Activated T-cell treated with anti-CD3 and anti-CD28 coated beads, Interleukin-2, amount 50 U/mL, for 72 hours (primary cell): ENCODE measurements at regions not wholly inside any gene's neighbourhood (a gene's known extent, or its start where the extent isn't known, plus 50 kb on each side); places are given as distances from the start of the nearest gene placed in this dataset.

Source experiments
- ATAC-seq, 2 donors: fragments of 150-1000 bp; cut with Tn5 transposase; replicated peaks in 1 of 2; 2 replicates each; pipeline ENCODE4 v1.10.0; 2021; ENCODE audit warnings: moderate library complexity in 2 of 2, mild to moderate bottlenecking in 1 of 2
- DNase-seq, 2 donors: peaks; one replicate each; pipeline ENCODE4 v3.0.0; 2021 to 2022; ENCODE audit warnings: mixed read lengths in 1 of 2
- H3K27ac Mint-ChIP-seq: one replicate; pipeline ENCODE4 v1.8.0; 2022; ENCODE audit warnings: mild to moderate bottlenecking, moderate library complexity, mixed read lengths
- H3K27me3 Mint-ChIP-seq: one replicate; pipeline ENCODE4 v1.8.0; 2022; ENCODE audit warnings: low read depth, mixed read lengths
- H3K36me3 Mint-ChIP-seq, 2 donors: one replicate each; pipeline ENCODE4 v1.8.0; 2022; ENCODE audit warnings: mixed read lengths in 2 of 2, mild to moderate bottlenecking in 1 of 2; ENCODE audit not compliant: insufficient read depth in 2 of 2
- H3K4me1 Mint-ChIP-seq: one replicate; pipeline ENCODE4 v1.8.0; 2022; ENCODE audit warnings: low read depth, mixed read lengths
- H3K4me3 Mint-ChIP-seq, 2 donors: one replicate each; pipeline ENCODE4 v1.8.0; 2022; ENCODE audit warnings: mild to moderate bottlenecking in 2 of 2, mixed read lengths in 2 of 2, moderate library complexity in 2 of 2
- H3K9me3 Mint-ChIP-seq, 2 donors: one replicate each; pipeline ENCODE4 v1.8.0; 2022; ENCODE audit warnings: mixed read lengths in 2 of 2

DNA sequence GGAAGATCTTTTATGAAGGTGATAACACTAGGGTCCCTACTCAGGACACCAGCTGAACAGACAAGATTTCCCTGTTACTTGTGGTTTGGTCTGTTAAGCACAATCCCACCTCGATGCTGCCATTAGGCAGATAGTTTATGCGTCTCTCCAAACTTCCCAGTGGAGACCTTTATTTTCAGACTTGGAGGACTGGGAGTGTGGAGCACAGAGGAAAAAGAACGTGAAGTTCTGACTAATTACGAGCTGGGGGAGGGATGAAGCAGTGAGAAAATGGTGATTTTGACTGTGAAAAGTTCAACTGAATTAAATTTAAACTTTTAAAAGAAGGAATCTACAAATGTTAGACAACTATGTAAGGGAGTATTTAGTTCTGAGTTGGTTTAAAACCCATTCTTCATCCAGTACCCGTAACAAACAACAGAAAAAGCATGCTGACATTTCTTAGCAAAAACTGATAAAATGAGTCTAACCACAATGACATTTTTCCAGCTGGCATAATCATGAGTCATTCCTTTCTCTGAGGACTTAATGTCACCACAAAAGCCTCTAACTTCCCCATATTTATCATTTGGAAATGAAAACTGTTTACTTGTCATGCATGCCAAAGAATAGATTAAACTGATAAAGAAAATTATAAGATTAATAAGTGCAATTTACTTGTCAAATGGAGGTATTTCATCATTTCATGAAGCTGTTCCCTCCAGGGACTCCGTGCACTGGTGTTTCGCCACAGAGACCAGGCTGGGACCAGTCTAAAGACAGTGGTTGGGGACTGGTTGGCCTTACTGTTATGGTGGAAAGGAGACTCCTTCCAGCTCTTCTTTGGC is 113.3 kb upstream of the SSTR4 start:
- no peak for ATAC-seq
- Mint-ChIP-seq H3K4me3 (no peak overlapping the region), H3K27me3 (peaks cover 21% of the 10 kb centered on the region), H3K9me3 (peaks cover 0 to 2% of the 10 kb centered on the region in 2 donors), H3K36me3 (no peaks in the 10 kb centered on the region), H3K27ac (no peak overlapping the region), H3K4me1 (no peaks in the 10 kb centered on the region)
- no peak for DNase-seq

DNA sequence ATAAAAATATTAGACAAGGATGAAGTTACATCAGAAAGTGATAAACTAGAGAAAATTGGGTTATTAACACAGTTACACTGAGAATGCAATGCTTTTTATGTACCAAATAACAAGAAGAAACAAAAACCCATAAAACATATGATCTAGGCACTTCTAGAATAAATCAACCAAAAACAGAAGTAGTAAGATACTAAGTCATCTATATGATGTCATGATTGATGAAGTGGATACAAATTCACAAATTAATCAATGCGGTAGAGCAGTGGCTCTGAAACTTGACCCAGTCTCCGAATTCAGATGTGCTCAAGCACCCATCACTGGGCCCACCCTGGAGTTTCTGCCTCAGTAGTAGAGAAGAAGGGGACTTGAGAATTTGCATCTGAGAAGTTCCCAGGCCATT is 112.1 kb upstream of the SSTR4 start:
- no peak overlapping the region for H3K4me3 Mint-ChIP-seq
- no peaks in the 10 kb centered on the region for H3K36me3 Mint-ChIP-seq
- no peak for DNase-seq
- peaks cover 0 to 2% of the 10 kb centered on the region in 2 donors for H3K9me3 Mint-ChIP-seq
- ATAC-seq: no peak
- H3K4me1 Mint-ChIP-seq: no peaks in the 10 kb centered on the region
- peaks cover 21% of the 10 kb centered on the region for H3K27me3 Mint-ChIP-seq
- no peak overlapping the region for H3K27ac Mint-ChIP-seq

DNA sequence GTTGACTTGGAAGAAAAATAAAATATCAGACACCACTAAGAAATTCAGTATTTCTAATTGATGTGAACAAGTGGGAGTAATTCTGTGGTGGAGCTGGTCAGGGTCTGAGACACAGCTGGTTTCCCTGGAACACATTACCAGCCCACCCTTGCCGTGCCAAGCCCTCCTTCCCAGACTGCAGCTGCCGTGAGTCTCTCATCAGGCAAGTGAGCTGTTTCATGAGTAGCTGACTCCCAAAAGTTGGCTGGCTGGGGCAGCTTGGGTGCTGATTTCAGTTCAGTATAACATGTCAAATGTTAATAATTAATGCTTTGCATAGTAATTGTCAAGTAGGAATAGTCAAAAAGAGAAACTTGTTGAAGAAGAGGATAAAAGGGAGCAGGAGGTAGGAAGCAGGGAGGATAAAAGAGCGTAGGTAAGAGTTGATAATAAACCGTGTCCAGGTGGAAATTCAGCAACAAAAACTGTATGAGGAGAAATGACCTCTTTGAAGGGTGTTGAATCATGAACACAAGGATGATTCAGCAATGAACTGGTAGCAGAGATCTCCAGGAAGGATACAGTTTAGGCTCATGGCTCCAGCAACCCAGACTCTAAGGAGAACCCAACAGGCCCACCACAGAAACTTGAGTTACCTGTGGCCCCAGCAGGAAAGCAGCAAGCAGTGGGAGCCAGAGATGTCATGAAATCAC is 110.9 kb upstream of the SSTR4 start:
- DNase-seq: no peak
- peaks cover 0 to 2% of the 10 kb centered on the region in 2 donors for H3K9me3 Mint-ChIP-seq
- H3K4me3 Mint-ChIP-seq: no peak overlapping the region
- no peaks in the 10 kb centered on the region for H3K4me1 Mint-ChIP-seq
- peaks cover 21% of the 10 kb centered on the region for H3K27me3 Mint-ChIP-seq
- no peaks in the 10 kb centered on the region for H3K36me3 Mint-ChIP-seq
- no peak overlapping the region for H3K27ac Mint-ChIP-seq
- ATAC-seq: no peak

DNA sequence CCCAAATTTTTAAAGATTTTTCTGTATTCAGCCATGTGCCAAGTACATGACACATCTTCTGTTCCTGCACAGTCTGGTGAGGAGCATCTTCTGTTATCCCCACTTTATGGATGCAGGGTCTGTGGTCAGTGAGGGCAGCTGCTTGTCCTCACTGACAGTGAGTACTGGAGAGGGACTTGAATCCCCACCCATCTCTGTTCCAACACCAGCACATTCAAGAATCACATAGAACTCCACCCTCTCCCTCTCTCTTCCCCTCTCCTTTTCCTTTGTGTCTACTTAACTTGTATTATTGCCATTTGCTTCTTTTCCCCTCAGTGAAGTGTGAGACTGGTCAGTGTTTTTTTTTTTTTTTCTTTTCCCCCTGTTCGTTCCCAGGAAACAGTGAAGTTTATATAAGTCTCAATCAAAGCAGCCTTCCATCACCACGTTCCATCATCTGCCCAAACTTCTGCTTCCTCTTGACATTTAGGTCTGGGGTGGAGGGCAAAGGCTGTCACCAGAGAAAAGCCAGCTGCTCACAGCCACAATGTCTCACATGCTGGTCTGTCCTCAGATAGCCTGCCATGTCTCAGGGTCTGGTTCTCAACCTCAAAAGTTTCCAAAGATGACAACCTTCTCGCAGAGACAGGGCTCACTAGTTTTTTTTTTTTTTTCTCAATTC is 110.0 kb upstream of the SSTR4 start:
- Mint-ChIP-seq H3K4me1 (no peaks in the 10 kb centered on the region), H3K36me3 (no peaks in the 10 kb centered on the region), H3K27me3 (peaks cover 21% of the 10 kb centered on the region), H3K27ac (no peak overlapping the region), H3K9me3 (peaks cover 0 to 1% of the 10 kb centered on the region in 2 donors), H3K4me3 (no peak overlapping the region)
- DNase-seq (no peak), ATAC-seq (no peak)

DNA sequence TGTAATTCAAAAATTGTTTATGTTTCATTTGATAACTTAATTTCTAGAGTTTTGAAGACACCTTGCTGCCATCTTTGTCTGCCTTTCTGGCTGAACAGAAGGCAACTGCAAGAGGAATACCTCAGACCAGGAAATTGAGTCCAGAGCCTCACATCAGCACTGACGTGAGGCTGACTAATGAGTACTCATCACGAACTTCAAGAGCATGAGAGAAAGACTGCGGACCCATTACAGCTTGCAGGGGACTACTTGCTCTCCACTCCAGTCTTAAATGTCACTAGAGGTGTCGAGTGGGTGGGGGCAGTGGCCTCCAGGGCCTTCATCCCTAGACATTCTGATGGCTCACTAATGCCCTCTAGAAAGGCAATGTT is 109.5 kb upstream of the SSTR4 start:
- no peak overlapping the region for H3K27ac Mint-ChIP-seq
- no peaks in the 10 kb centered on the region for H3K4me1 Mint-ChIP-seq
- H3K4me3 Mint-ChIP-seq: no peak overlapping the region
- no peaks in the 10 kb centered on the region for H3K9me3 Mint-ChIP-seq
- peaks cover 21% of the 10 kb centered on the region for H3K27me3 Mint-ChIP-seq
- no peak for ATAC-seq
- DNase-seq: no peak
- no peaks in the 10 kb centered on the region for H3K36me3 Mint-ChIP-seq

DNA sequence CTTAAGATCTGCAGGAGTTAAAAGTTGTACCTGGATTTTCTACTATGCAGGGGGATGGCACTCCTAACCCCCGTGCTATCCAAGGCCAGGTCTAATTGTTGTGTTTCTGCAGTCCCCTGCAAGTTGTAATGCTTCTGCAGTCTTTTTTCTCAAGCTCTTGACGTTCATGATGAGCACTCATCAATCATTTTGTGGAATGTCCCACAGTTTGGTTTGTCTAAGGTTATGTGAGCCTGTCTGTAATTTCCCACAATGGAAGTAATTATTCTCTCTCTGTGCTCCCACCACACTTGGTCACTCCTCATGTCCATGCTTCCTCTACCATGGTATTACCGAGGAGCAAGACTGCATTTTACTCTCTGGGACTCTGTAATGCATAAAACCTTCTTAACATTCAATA is 107.6 kb upstream of the SSTR4 start:
- no peak overlapping the region for H3K27ac Mint-ChIP-seq

DNA sequence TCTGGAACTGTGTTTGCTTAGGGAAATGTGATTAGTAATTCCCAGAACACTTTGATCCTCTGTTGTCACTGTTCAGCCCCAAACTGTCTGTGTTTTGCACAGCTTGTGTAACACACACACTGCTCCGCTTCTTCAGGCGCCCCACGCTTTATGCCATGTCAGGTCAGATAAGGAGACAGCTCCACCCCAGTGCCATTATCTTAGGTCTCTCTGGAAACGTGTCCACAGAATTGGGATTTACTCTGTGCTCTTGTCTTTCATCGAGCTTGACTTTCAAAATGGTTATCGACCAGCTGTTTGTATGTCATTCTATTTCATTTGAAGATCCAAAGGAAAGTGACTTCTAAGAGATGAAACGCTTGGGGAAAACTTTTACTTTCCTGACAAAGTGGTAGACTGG is 106.4 kb upstream of the SSTR4 start:
- H3K9me3 Mint-ChIP-seq: no peaks in the 10 kb centered on the region
- ATAC-seq (no peak), DNase-seq (no peak)
- peaks cover 13% of the 10 kb centered on the region for H3K27me3 Mint-ChIP-seq
- H3K4me3 Mint-ChIP-seq: no peak overlapping the region
- no peaks in the 10 kb centered on the region for H3K36me3 Mint-ChIP-seq
- H3K4me1 Mint-ChIP-seq: no peaks in the 10 kb centered on the region
- no peak overlapping the region for H3K27ac Mint-ChIP-seq

More for the DNA sequence above, 107.6 kb upstream of the SSTR4 start:
- Mint-ChIP-seq H3K27me3 (peaks cover 21% of the 10 kb centered on the region), H3K36me3 (no peaks in the 10 kb centered on the region), H3K4me1 (no peaks in the 10 kb centered on the region), H3K4me3 (no peak overlapping the region), H3K9me3 (no peaks in the 10 kb centered on the region)
- no peak for DNase-seq
- ATAC-seq: no peak

DNA sequence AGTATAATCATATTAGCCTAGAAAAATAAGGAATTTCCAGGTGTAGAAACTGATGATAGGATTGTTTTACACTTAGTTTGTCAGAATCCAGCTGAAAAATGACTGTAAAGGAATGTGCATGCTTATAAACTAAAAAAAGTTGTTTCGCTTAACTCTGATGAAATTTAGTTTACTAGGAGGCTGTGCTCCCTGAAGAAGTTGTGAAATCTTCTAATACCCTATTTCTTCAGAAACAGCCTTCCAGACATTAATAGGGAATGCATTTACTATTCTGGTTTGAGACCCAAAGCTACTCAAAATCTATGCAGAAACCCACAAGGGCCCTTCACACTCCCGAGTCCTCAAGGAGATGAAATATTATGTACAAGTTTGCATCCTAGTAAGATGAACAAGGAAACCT is 105.5 kb upstream of the SSTR4 start:
- Mint-ChIP-seq H3K4me3 (no peak overlapping the region), H3K4me1 (no peaks in the 10 kb centered on the region), H3K36me3 (no peaks in the 10 kb centered on the region), H3K27ac (no peak overlapping the region), H3K27me3 (peaks cover 13% of the 10 kb centered on the region), H3K9me3 (peaks cover 0 to 2% of the 10 kb centered on the region in 2 donors)
- no peak for ATAC-seq
- DNase-seq: no peak

DNA sequence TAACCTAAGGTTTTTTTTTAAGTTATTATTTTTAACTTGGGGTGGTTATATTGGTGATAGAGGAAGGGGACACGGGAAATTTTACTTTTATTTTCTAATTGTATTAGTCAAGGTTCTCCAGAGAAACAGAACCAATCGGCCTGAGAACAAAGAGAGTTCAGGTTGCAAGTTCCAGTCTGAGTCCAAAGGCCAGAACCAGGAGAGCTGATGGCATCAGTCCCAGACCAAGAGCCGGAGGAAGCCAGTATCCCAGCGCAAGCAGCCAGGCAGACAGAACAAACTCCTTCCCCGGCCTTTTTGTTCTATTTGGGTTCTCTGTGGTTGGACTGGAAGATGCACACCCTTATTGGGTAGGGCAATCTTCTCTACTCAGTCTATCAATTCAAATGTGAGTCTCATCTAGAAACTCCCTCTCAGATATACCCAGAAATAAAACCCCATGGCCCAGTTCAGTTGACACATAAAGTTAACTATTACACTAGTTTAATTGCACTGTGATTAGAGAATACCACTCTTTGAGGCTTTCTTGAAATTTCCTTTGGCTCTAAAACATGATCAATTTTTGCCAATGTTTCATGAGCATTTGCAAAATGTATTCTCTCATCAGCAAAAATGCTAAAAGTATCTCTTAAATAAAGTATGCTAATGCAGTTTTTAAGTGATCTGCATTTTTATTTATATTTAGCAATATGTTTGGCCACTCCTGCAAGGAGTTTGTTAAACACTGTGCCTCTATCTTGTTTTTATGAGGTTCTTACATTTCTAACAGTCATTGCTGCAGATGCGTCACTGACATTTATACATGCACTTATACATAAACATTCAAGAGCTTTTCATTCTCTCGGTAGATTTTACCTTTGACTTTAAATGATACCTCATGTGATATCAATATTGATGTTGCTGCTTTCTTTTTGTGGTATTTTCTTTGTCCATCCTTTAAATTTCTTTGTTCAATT is 103.2 kb upstream of the SSTR4 start:
- no peak for ATAC-seq
- no peak for DNase-seq
- Mint-ChIP-seq H3K27me3 (no peaks in the 10 kb centered on the region), H3K9me3 (peaks cover 2 to 5% of the 10 kb centered on the region in 2 donors), H3K27ac (no peak overlapping the region), H3K4me3 (no peak overlapping the region), H3K4me1 (no peaks in the 10 kb centered on the region), H3K36me3 (peaks cover 0 to 2% of the 10 kb centered on the region in 2 donors)

DNA sequence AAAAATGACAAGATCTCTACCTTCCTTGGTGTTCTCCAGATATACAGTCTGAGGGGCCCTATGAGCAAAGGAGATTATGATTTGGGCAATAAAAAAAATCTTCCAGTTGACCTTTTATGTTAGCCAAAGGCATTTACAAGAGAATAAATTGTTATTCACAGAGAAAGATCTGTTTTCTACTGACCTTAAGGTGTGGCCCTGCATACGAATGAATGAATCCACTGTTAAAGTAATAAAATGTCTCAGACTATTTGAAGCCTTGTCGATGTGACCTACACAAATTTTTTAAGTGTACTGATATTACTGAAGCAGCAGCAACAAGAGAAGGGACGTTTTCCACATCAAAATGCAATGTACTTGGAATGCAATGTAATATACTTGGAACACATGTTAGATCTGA is 95.9 kb upstream of the SSTR4 start:
- peaks cover 5 to 6% of the 10 kb centered on the region in 2 donors for H3K9me3 Mint-ChIP-seq
- no peak for ATAC-seq
- no peak overlapping the region for H3K4me3 Mint-ChIP-seq

DNA sequence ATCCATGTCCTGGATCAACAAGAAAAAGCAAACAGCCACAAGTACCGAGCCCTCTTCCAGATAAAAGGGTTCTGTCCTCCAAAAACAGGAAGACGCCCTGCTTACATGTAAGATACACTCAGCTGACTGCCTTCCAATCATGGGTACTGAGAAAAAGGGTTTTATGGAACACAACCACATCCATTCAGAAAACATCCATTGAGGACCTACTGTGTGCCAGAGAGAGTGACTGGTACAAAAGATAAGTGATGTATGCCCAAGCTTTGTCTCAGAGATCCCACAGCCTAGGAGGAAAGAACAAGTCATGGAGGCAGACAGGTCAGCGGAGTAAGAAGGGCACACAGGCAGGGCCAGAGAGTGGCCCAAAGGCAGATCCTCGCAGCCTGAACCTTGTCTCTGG is 94.8 kb upstream of the SSTR4 start:
- H3K36me3 Mint-ChIP-seq: peaks cover 0 to 2% of the 10 kb centered on the region in 2 donors
- H3K4me1 Mint-ChIP-seq: no peaks in the 10 kb centered on the region
- ATAC-seq (no peak), DNase-seq (no peak)
- H3K27ac Mint-ChIP-seq: no peak overlapping the region
- H3K27me3 Mint-ChIP-seq: no peaks in the 10 kb centered on the region
- H3K9me3 Mint-ChIP-seq: peaks cover 2 to 6% of the 10 kb centered on the region in 2 donors
- no peak overlapping the region for H3K4me3 Mint-ChIP-seq

More for the DNA sequence above, 95.9 kb upstream of the SSTR4 start:
- no peaks in the 10 kb centered on the region for H3K4me1 Mint-ChIP-seq
- no peaks in the 10 kb centered on the region for H3K27me3 Mint-ChIP-seq
- H3K36me3 Mint-ChIP-seq: peaks cover 0 to 2% of the 10 kb centered on the region in 2 donors
- no peak overlapping the region for H3K27ac Mint-ChIP-seq
- DNase-seq: no peak

DNA sequence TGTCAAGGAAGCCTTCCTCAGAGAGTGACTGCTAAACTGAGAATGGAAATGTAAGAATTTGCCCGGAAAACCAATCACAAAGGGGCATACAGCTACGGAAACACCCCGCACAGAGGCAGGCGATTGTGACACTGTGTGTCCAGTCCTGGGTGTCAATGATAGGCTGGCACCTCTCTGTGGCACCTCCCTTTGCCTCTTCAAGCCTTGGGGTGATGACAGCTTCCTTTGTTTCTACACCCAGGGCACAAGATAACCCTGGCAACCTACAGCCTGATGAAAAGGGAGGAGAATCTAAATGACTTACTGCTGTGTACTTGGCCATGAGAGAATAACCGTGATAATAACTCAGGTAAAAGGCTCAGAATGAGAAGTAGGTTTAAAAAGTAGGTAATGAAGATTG is 93.6 kb upstream of the SSTR4 start:
- peaks cover 2 to 4% of the 10 kb centered on the region in 2 donors for H3K9me3 Mint-ChIP-seq
- H3K27me3 Mint-ChIP-seq: no peaks in the 10 kb centered on the region
- DNase-seq (no peak), ATAC-seq (no peak)
- H3K36me3 Mint-ChIP-seq: no peaks in the 10 kb centered on the region
- H3K4me1 Mint-ChIP-seq: no peaks in the 10 kb centered on the region
- H3K4me3 Mint-ChIP-seq: no peak overlapping the region
- H3K27ac Mint-ChIP-seq: no peak overlapping the region
